GM19395 (cell line): ENCODE measurements at regions not wholly inside any gene's neighbourhood (a gene's known extent, or its start where the extent isn't known, plus 50 kb on each side); places are given as distances from the start of the nearest gene placed in this dataset.
"Not testable (repeated sequence)": the region's sequence is repeated elsewhere in the genome, so short reads cannot be mapped to it uniquely, and the experiment has no call there.

Experiments
- ATAC-seq: cut with Tn5 transposase; IDR thresholded peaks from one replicate; pipeline ENCODE4 v1.9.1; 2021; ENCODE audit warnings: mild to moderate bottlenecking, moderate library complexity; ENCODE audit not compliant: unreplicated experiment

DNA sequence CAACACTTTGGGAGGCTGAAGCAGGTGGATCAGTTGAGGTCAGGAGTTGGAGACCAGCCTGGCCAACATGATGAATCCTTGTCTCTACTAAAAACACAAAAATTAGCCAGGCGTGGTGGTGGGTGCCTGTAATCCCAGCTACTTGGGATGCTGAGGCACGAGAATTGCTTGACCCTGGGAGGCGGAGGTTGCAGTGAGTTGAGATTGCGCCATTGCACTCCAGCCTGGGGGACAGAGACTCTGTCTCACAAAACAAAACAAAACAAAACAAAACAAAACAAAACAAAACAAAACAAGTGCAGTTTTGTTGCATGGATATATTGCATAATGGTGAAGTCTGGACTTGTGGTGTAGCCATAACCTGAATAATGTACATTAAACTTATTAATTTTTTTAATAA, 133.6 kb upstream of the ZNF217 start:
- not testable (repeated sequence) for ATAC-seq

DNA sequence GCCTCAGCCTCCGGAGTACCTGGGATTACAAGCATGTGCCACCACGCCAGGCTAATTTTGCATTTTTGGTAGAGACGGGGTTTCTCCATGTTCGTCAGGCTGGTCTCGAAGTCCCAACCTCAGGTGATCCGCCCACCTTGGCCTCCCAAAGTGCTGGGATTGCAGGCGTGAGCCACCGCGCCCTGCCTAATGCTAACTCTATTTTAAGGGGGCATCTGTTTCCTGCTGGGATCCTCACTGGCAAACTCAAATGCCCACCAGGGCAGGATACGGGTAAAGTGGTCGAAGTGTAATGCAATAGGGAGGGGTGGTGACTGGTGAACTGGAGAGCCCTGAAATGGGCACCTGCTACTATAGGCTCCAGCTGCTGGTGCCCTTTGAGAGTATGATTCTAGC, 131.9 kb upstream of the ZNF217 start:
- ATAC-seq, result no peak

DNA sequence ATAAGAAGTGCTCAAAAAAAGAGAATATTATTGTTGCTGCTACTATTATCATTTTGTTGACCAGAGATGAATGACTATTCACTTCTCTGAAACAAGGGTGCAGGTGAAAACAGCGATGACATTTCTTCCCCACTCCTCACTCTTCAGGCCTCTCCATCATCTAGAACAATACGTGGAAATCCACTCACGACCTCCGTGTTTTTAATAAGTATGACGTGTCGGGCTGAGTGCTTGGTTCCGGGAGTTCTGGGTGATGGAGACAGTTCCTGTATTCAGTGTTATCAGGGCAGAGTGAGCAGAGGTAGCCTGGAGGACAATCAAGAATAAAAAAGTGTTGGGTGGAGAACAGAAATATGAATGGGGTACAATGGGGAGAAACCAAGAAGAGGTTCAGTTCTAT, 130.0 kb upstream of the ZNF217 start:
- ATAC-seq, result no peak

DNA sequence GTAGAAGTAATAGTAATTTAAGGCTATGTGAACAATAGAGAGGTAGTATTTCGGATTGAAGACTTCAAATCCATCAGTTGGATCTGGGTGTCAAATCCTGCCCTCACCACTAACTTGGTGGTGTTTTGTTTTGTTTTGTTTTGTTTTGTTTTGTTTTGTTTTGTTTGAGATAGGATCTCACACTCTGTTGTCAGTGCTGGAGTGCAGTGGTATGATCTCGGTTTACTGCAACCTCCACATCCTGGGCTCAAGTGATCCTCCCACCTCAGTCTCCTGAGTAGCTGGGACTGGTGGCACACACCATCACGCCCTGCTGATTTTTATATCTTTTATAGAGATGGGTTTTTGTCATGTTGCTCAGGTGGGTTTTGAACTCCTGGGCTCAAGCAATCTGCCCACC, 129.4 kb upstream of the ZNF217 start:
- ATAC-seq, result no peak

DNA sequence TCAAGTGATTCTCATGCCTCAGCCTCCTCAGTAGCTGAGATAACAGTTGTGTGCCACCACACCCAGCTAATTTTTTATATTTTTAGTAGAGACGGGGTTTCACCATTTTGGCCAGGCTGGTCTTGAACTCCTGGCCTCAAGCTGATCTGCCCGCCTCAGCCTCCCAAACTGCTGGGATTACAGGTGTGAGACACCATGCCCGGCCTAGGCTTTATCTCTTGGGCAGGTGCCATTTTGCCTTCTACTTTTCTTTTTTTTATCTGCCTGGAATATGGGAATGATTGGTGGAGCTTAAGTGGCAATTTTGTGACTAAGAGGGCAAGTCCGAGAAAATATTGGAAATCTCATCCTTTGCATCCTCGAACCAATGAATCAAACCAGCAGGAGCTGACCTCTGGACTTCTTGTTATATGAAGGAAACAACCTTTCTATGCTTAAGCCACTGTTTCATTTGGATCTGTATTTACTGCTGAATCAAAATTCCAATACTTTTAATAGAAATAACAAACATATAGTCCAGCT, 128.9 kb upstream of the ZNF217 start:
- no peak for ATAC-seq

DNA sequence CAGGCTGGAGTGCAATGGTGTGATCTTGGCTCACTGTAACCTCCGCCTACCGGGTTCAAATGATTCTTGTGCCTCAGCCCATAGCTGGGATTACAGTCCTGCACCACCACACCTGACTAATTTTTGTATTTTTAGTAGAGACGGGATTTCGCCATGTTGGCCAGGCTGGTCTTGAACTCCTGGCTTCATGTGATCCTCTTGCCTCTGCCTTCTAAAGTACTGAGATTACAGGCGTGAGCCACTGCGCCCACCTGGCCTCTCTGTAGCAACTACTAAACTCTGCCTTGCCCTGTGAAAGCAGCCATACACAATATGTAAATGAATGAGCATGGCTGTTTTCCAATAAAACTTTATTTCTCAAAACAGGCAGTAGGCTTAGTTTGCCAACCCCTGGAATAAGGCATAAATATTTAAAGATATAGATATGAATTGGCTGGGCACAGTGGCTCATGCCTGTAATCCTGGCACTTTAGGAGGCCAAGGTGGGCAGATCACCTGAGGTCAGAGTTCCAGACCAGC, 127.9 kb upstream of the ZNF217 start:
- ATAC-seq, result not testable (repeated sequence)

DNA sequence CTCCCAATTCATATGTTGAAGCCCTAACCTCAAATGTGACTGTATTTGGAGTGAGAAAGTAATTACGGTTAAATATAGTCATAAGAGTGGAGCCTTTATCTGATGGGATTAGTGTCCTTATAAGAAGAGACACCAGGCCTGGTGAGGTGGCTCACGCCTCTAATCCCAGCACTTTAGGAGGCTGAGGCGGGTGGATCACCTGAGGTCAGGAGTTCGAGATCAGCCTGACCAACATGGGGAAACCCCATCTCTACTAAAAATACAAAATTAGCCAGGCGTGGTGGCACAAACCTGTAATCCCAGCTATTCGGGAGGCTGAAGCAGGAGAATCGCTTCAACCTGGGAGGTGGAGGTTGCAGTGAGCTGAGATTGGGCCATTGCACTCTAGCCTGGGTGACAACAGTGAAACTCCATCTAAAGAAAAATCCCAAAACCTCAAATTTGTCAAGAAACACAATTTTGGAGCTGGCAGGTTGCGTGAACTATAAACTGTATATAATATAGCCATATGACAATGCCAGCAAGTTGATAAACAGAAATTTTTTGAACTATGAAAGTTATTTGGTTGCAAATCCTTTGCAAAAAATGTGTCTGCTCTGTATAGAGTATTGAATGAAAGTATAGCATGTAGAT, 125.6 kb upstream of the ZNF217 start:
- not testable (repeated sequence) for ATAC-seq

DNA sequence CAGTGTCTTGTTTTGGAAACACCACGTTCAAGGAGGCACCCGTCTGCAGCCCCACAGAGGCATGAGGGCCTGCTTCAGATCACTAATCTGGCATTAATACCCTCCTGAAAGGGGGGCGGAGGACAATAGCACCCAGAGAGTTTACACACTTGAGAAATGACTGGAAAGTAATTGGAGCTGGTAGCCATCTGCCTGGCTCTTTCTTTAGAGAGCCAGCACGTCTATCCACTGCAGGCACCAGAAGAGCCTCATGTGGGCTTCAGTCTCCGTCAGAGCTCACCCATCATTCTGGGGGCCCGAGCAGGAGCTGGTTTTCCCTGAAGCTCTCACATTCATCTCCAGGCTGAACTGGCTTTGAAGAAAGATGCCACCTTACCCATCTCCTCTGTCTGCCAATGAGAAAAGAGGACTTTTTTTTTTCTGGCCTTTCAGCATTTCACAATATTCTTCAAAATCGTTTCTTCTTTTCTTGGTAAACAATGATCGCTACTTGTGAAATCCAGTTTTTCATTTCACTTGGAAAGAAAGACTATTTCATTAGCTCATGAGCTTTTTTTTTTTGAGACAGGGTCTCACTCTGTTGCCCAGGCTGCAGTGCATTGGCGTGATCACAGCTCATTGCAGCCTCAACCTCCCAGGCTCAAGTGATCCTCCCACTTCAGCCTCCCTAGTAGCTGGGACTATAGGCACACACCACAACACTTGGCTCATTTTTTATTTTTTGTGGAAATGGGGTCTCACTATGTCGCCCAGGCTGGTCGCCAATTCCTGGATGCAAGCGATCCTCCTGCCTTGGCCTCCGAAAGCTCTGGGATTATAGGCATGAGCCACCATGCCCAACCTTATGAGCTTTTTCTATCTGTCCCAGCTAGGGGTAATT, 124.7 kb upstream of the ZNF217 start:
- no peak for ATAC-seq

DNA sequence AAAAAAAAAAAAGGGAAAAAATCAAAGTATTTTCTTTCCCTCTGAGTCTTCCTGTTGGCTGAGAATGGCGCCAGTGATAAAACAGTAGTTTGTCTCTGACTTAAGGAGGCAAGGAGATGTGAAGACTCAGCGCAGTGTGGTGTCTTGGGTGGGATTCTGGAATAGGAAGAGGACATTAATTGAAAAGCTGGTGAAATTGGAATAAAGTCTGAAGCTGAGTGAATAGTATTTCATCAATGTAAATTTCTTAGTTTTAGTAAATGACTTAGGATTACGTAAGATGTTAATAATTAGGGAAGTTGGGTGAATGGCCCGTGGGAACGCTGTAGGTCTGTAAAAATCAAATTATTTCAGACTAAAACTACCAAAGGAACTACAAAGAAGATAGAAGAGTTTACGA, 122.8 kb upstream of the ZNF217 start:
- ATAC-seq, result no peak

DNA sequence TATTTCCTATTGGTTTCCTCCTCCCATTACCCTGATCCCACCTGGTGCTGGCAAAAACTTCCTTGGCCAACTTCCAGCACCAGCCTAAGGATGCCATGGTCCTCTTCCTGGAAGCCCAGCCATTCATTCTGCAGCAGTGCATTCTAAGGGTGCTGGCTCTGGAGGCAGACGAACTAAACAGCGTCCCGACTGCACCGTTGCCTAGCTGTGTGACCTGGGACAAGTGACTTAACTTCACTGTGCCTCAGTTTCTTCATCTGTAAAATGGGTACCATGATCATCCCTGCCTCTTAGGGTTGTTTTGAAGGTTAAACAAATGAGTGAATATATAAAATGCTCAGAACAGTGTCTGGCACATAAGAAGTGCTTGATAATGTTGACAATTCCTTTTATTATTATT, 120.9 kb upstream of the ZNF217 start:
- ATAC-seq, result no peak

DNA sequence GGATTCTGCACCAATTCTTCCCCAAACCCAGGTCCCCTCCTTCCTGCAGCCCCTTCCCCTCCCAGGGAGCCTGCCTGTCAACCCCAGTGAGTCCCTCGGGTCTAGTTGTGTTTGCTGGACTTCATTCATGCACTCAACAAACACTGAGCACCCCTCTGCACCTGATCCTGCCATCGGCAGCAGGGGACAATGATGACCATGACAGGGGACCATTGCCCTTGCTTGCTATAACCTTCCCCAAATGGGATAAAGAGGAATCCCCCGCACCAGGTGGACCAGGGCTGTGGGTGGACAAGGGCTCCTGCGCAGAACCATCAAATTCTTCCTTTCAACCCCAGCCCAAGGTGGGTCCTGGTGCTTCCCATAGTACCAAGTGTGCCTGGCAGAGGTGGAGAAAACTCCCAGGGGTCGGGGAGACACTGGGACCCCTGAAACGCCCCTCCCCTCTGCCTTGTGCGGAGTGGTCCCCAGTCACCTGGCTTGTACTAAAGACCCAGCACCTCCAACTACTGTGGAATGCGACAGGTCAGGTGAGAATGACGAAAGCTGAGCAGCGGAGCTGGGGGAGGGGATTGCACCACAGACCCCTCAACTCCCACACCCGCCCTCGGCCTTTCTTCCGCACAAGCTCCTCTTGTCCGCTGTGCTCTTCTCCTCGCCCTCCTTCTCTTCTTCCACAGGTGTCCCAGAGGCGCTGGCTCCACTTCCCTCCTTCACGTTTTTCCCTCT, 119.9 kb upstream of the ZNF217 start:
- no peak for ATAC-seq

DNA sequence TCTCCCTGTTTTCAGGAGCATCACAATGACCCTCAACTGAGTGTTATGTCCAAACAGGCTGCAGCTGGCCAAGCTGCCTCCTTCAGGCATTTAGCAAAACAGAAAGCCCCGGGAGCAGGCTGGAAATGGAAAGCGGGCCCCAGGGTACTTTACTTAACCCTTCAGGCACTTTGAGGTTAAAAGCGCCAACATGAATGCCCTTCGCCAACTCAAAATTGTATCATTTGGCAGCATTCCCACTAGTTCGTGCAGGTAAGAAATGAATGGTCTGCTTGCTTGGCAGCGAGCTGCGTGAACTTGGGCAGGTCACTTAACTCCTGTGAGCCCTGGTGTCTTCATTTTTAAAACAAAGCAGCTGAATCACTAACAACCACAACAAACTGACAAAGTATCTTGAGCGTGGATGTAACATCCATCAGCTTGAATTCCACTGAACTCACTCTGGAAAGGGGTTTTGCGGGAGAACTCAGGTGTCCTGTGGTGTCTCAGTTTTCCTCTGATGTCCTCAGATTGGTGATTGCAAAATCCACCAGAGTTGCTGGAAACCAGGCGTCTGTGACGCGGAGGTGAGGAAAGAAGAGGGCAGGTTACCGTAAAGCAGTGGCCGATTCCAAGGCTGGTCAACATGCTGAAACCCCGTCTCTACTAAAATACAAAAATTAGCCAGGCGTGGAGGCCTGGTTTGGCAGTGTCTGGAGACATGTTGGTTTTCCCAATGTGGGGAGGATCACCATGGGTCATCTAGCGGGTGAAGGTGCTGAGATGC, 118.8 kb upstream of the ZNF217 start:
- ATAC-seq, result no peak

DNA sequence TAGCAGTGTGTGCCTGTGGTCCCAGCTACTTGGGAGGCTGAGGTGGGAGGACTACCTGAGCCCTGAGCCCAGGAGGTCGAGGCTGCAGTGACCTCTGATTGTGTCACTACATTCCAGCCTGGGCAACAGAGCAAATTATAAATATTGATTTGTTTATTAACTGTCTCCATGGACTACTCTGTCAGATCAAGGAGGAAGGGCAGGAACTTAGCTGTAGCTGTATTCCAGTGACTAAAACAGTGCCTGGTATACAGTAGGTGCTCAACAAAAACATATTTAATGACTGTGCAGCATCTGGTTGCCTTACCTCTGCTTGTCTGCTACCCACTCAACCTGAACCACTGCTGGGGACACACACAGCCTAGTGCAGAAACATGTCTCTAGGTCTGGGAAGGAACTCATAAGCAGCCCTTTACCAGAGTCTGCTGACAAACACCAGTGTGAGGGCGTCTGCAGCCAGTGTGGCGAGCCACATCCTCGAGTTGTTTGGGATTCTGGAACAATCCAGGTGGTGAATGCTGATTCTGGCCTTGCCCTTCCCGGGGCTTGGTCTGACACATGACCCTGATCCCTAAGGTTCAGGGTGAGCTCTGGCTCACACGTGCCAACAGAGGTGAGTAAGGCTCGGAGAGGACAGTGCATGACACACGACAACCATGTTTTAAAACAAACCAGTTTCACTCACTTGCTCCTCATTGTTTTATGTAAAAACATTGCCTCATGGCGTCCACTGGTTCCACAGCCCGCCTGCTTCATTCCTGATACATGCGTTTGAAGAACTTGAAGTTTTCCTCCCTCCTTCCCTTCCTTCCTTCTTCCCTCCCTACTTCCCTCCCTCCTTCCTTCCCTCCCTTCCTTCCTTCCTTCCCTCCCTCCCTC, 117.9 kb upstream of the ZNF217 start:
- ATAC-seq, result no peak

DNA sequence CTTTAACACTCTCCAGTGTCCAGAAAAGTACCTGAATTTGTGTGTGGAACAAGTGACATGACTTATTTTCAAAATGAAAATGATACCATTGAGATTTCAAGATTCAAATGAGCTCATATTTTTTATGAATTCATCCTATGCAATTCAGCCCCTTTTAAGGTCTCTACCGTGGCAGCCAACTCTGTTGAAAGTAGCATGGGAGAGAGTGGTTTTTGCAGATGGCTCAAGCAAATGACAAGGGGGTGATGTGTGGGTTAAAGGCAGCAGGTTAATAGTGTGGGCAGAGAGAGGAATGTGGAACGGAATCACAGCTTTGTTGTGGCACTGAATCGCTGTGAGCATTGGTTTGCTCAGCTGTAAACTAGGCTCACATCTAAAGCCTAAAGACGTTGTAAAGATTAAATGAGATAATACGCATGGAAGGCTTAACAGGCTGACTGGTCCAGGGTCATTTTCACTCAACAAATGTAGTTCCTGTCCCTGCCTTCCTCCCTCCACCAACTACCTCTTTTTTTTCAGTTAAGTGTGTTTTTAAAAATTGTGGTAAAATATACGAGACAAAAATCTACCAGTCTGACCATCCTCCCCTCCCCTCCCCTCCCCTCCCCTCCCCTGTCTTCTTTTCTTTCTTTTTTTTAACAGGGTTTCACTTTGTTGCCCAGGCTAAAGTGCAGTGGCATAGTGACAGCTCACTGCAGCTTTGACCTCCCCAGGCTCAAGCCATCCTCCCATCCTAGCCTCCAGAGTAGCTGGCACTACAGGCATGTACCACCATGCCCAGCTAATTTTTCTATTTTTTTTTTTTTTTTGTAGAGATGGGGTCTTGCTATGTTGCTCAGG, 114.7 kb upstream of the ZNF217 start:
- peak; percentile 51 for ATAC-seq

DNA sequence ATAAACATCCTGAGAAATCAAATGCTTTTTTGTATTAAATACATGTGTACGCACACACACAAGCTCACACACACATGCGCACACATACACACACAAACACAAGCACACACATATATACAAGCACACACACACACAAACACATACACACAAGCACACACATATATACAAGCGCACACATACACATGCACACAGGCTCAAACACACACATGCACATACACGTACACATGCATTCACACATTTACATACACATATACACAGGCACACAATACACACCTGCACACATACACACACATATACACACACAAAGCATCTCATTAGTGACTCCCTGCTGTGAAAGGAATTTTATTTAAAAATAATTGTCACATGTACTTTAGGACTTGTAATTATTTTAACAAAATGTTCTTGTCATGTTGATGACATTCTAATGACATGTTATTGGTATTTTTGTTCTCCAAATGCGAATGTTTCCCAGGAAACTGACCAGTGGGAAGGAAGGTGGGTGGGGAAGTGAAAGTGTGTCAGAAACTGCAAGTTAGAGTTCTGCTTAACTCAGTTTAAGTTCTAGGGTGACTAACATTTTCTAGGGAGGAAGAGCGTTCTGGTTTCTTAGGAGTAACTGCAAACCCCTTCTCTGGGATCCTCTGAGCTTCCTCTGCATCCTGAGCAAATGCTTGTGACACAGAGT, 113.9 kb upstream of the ZNF217 start:
- ATAC-seq, result peak; percentile 49

DNA sequence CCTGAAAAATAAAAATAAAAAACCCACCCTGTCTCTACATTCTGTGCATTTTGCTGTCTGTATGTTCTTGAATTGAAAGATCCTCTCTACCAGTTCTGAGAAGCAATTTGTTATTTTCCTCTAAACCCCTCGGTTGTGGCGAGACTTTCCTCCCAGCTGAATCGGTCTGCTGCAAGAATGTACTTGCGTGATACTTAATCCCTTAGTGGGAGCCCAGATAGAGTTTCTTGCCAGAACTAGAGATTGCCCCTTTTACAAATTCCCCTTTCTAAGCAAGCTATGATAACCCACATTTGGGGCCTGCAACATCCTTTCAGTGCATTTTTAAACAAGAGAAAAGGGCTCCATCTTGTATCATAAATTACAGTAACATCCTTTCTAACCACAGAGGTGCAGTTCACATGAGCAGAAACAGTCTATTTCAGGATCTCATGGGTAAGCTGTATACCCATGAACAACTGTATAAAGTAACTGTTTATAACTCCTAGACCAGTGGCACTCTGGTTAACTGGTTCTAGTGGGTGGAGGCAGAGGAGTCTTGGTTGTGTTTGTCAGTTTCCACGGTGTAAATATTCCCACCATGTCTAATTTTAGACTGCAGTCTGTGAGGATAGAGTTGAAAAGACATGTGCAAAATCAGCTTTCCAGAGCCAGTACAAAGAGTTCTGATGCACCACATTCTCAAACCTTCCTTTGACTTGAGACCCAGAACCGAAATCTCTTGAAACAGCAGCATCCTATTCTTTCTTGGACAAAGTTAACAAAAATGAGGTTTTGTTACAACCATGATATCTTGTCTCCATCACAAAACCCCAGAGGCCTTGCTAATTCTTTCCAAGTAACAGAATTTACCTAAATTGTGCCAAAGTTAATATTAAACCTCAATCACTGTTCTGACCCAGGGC, 113.1 kb upstream of the ZNF217 start:
- ATAC-seq, result peak; percentile 59

DNA sequence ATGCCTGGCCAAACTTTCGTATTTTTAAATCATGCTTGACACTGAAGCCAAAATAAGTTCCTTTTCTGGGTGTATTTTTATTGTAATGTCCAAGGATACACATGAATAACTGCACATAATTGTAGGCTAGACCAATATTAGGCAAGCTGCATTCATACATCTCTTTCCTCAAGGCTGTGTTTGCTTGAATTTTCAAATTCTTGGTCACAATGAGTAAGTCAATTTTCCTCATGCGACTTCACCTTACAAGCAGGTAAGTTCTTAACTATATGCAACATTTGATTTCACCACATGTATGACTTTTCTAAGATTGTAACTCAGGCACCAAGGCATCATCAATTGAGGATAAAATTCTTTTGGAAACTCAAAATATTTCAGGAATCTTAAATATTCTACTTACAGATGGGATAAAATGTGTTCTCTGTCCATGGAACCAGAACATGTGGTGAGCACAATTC, 112.4 kb upstream of the ZNF217 start:
- ATAC-seq, result no peak
